GM18868 (cell line): ENCODE measurements at regions not wholly inside any gene's neighbourhood (a gene's known extent, or its start where the extent isn't known, plus 50 kb on each side); places are given as distances from the start of the nearest gene placed in this dataset.
"Not testable (repeated sequence)": the region's sequence is repeated elsewhere in the genome, so short reads cannot be mapped to it uniquely, and the experiment has no call there.

ENCODE experiments used
- ATAC-seq: cut with Tn5 transposase; IDR thresholded peaks from one replicate; pipeline ENCODE4 v1.9.1; 2021; ENCODE audit warnings: mild to moderate bottlenecking, moderate library complexity; ENCODE audit not compliant: unreplicated experiment

DNA sequence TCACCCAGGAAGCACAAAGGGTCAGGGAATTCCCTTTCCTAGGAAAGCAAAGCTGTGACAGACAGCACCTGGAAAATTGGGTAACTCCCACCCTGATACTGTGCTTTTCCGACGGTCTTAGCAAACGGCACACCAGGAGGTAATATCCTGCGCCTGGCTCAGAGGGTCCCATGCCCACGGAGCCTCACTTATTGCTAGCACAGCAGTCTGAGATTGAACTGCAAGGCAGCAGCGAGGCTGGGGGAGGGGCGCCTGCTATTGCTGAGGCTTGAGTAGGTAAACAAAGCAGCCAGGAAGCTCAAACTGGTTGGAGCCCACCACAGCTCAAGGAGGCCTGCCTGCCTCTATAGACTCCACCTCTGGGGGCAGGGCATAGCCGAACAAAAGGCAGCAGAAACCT, 1697.1 kb upstream of the C9orf72 start:
- ATAC-seq: not testable (repeated sequence)

DNA sequence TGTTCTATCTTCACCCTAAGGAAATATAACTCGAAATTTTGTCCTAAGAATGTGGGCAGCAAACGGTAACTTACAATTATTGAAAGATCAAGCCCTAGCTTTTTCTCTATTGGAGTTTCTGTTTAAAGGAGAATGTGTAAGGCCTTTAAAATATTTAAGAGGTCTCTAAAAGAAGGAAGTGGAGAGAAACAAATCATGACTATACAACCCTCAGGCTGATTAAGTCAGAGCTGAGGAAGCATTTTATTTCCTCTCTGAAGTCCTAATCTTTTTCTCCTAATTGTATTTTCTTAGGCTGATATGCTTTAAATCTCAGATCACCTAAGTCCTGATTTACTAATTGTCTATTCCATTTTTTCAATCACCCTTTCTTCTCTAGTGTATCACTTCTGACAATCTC, 1708.8 kb upstream of the C9orf72 start:
- ATAC-seq: no peak

DNA sequence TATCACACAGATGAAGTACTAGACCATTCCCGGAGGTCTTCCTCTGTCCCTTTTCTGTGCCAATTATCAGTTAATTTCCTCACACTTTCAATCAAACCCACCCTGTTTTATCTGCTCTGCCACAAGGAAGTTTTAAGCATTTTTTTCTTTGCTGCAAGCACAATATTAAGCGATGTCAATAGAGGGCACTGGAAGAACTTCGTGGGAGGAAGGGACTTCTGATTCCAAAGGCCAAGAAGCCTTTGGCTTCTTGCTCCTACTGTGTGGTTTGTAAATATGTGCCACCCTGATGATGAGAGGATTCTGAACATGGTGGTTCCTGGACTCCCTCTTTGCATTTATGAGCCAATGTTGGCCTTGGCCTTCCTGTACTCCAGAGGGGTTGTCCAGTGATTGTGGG, 1712.5 kb upstream of the C9orf72 start:
- ATAC-seq: no peak

DNA sequence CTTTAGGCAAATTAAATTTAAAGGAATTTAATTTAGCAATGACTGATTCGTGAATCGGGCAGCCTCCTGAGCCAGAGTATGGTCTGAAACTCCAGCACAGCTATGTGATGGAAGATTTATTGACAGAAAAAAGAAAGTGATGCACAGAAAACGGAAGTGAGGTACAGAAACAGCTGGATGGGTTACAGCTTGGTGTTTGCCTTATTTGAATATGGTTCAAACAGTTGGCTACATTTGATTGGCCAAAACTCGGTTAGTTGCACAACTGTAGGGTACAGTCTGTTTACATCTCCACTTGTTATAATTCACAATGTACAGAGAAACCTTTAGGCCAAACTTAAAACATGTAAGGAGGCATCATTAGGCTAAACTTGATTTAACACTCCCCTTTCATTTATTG, 1716.1 kb upstream of the C9orf72 start:
- ATAC-seq: no peak

DNA sequence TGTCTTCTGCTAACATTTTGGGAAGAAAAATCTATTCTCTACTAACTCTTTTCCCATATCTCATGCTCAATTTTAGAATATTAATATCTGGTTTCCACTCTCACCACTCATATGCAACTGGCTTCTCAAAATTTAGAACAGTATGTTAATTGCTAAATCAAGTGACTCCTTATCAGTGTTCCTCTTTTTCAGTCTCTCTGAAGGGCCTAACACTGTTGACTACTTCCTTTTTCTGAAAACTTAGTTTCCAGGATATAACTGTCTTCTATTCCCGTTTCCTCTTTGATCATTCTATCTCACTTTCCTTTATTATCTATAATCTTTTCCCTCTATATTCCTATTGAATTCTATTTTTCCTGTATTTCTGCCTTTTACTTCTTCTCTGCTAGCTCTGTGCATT, 1717.2 kb upstream of the C9orf72 start:
- ATAC-seq: no peak

DNA sequence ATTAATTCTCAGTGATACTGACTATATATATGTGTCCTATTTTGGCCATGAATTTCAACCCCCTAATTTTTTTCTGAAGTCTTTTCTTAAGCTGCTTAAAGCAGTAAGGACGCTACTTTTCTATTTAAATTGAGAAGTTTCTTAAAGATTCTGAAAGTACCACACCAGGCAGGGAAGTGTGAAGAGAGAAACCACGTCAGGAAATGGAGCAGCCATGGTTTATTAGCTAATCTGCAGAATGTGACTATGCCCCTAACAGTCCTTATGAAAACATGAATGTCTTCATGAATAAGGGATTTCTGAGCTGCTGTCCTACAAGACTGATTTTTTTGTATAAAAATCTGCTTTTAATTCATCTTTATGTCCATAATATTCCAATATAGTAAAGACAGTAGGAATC, 1724.3 kb upstream of the C9orf72 start:
- no peak for ATAC-seq

DNA sequence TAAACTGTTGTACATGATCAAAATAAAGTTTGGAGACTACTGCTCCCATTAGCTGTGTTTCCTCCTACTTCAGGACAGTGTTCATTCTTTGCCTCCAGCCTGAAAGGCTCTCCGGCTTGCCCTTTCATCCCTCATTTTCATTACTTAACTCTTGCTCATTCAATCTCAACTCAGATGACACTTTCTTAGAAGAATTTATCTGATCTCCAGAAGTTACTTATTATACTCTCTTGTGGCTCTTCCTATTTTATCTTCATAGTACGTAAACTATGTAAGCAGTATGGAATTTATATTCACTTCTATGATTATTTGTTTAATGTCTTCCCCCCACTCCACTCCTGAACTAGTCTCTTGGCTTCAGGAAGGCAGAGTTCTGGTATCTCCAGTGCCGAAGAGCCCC, 1737.9 kb upstream of the C9orf72 start:
- no peak for ATAC-seq

DNA sequence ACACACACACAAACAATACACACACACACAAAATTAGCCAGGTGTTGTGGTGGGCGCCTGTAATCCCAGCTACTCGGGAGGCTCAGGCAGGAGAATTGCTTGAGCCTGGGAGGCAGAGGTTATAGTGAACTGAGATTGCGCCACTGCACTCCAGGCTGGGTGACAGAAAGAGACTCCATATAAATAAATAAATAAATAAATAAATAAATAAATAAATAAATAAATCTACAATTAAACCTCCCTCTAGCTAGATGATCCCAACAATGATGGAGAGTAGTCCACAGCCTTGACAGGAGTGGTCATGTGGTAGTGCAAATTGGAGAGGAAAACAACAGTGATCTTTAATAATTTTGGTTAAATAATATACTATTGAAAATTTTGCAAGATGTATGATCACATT, 1739.0 kb upstream of the C9orf72 start:
- no peak for ATAC-seq

DNA sequence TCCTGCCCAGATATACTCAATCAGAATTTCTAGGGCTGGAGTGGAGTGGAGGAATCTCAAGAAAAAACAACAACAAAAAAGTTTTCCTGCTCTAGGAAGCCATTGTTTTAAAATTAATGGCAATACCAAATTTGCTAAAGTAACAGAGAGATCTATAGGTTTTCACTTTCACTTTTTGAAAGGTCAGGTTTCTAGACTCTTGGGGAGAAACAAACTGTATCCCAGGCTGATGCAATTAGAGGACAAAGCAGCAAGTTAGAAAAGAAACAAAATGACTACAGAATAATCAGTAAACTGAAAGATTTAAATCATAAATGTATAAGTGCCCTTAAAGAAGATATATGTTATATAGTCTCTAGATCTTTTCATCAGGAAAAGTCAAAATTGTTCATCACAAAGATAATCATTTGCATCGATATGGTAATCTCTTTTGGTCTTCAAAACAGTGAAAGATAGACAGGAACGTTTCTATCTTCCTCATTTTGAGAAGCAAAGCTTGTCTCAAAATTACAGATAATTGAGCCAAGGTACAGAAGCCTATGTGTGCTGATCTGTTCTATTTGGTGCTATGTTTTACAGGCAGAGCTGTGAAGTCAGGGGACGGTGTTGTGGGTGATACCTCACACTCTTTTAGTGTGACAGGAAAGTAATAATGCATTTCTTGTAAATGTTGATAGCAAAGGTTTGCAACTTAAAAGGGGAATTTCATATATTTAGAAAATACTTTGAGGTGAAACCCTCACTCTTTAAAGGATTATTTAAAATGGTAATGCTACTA, 1746.6 kb upstream of the C9orf72 start:
- ATAC-seq: peak; percentile 49

DNA sequence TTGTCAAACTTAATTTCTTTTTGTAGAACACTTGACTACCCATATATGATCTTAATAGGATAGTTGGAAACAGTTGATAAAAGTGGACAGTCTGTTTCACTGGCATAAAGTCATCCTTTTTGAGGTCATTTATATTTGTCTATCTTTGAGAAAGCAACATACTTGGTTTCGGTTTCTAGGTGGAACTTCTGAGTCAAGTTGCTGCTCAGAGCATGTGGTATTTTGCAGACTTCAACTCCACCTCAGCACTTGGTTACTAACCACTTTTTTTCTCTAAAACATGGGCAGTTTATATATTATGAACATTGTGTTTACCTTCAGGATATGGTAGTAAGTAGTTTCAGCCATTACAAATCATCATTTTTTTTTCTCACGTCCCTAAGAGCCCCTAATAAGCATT, 1749.0 kb upstream of the C9orf72 start:
- peak; percentile 89 for ATAC-seq

DNA sequence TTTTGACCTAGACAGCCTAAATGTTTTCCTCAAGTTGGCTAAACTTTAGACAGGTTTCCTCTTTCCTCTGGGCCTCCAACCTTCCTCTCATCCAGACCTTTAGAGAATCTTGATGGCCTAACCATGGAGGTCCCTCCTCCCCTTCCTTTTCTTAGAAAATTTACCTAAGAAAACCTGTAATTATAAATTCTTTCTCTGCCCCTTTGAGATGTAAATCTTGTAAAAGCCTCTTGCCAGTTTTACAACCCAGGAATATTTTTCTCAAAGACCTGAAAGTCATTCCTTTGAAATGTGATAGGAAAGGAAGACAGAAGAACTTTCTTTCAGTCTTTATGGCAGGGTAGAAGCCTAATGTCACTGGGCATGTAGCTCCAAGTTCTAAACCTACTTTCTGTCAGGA, 1752.6 kb upstream of the C9orf72 start:
- no peak for ATAC-seq

DNA sequence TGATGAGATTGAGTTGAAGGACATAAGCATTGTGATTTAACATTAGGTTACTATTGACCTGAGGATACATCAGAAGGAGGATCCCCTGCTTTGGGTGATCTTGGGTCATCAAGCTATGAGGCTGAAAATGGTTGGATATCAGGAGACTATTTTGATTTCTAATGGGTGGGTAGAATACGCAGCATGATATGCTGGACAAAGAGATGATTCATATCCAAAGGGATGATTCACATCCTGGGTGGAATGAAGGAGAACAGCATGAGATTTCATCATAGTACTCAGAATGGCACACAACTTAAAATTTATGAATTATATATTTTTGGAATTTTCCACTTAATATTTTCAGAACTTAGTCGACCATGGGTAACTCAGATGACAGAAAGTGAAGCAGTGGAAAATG, 1759.5 kb upstream of the C9orf72 start:
- no peak for ATAC-seq

DNA sequence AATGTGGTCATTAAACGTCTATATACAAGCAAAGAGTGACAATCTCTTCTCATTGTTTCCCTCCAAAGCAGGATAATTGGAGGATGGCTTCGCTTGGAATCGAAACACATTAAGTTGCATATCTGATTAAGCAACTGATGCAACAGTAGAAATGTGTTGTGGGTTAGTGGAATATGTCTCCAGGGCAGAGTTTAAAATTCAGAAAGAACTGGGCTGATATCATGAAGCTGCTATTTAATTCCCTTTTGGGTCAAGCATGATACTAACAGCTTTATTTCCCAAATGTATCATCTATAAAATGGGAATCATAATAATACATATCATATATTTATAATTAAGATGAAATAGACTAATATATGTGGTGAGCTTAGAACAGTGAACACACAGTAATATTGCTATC, 1763.0 kb upstream of the C9orf72 start:
- no peak for ATAC-seq

DNA sequence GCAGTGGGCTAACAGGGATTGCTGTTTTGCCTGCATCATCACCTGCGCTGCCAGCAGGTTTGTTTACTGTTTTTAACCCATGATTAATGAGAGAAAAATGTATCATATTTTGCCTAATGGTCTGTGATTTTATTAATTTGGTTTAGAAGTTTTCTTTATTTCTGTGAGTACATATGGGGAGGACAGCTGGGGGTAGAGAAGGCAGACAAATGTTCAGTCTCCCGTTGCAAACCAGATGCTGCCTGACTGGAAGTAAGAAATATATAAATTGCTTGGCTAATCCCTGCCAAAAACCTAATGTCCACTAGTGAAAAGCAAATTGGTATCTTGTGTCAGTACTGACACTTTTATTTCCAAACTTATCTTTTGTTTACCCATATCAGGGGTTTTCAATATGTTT, 1766.1 kb upstream of the C9orf72 start:
- no peak for ATAC-seq

DNA sequence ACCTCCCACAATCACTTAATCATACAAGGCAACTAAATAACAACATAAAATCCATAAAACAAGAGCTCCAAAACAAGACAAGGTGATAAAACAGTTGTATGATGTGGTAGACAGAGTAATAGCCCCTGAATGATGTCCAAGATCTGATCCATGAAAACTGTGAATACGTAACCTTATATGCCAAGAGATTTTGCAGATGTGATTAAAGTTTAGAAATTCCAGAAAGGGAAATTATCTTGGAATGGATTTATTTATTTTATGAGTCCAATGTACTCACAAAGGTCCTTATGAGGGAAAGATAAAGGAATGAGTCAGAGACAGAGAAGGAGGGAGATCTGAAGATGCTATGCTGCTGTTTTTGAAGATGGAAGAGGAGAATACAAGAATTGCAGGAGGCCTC, 1775.7 kb upstream of the C9orf72 start:
- ATAC-seq: no peak

DNA sequence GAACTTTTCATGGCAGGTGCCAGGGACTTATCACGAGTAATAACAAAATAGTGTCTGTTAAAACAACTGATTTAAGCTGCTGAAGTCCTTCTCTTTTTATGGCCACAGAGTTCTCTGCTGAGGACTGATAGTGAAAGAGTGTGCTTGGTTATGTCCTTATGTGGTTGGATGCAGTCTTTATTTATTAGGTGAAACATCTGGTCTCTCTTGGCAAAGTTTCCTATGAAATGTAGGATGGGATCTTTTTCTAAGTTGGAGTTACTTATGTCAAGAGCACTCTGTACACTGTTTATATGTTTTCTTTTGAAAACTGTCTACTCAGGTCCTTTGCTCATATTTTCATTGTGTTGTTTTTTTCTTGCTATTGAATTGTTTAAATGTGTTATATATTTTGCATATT, 1816.1 kb upstream of the C9orf72 start:
- no peak for ATAC-seq

DNA sequence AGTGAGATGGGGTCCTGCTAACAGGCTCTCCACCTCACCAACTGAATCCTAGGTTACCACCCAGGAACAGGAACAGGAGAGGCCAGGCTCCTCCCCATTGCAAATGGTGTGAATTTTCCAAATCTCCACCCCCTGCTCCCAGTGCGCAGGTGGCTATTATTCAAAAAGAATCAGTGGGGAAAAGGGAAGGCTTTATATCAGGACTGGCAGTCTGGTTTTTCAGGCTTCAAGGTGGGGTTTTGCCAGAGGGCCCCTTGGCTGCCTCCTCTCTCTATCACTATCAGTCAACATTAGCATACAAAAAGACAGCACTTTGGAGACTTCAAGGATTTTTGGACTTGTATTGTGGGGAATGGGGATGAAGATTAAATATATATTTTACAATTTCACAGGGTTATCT, 1817.6 kb upstream of the C9orf72 start:
- no peak for ATAC-seq

DNA sequence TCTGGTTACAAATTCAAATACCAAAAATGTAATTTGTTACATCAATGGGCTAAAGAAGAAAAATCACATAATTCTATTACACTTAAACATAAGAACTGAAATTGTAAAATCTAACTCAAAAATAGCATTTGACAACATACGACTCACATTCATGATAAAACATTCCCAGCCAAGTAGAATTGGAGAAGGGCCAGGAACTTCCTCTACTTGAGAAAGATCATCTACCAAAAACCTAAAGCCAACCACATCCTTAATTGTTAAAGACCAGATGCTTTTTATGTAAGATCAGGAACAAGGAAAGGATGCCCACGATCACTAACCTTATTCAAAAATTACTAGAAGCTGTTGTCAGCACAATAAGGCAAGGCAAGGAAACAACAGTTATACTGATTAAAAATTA, 1819.8 kb upstream of the C9orf72 start:
- ATAC-seq: no peak

DNA sequence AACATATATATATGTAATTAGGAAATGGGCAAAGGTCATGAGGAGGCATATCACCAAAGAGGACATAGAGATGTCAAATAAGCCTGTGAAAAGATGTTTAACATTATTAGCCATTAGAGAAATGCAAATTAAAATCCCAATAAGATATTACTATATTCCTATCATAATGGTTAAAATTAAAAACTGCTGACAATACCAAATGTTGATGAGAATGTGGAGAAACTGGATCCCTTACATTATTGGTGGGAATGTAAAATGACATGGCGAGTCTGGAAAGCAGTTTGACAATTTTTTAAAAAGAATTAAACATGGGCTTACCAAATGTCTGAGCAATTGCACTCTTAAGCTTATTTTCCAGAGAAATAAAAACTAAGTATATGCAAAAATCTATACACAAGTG, 1821.6 kb upstream of the C9orf72 start:
- ATAC-seq: no peak

DNA sequence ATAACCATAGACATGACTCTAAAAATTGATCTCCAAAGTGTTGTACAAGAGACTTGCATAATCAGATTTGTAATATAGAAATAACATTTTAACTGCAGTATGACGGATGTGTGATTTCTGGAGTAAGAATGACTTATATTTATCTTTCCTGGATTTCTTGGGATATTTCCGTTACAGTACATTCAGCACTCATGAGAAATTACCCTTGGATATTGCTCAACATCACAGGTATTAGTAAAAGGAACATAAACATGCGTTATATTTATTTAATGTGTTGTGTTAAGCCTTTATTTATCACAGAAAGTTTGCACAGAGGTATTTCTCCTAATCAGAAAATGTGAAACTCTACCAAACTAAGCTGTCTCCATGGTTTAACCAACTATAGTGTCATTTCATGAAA, 1823.9 kb upstream of the C9orf72 start:
- ATAC-seq: no peak

DNA sequence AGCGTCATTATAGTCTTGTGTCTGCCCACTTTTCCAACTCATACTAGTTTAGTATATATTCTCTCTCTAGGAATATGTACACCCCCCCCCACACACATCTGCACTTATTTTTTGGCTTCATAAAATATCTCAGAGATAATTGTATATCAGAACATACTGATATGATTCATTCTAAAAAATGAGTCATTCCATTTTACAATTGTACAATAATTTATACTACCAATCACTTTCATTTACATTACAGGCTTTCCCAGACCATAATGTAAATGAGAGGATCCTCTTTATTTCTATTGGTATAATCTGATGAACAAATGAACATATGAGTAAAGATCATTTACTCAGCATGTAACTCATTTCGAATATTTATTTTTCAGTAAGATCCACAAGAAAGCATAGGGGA, 1842.9 kb upstream of the C9orf72 start:
- ATAC-seq: no peak

DNA sequence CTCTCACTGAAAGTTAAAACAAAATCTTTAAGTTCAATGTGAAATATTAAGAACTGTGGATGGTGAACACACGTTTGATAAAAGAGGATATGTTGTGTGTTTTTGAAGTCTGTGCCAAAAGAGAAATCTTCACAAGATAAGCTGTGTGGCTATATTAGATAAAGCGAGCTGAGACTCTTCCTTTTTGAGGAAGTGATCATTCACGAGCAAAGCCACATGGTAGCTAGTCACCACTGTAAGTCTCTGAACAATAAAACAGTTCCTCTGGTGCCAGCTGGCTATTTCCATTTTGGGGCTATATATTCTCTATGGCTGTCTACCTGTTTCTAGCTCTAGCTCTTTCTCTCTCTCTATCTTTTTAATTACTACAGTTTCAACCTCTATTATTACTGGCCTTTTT, 1849.2 kb upstream of the C9orf72 start:
- ATAC-seq: peak; percentile 87

DNA sequence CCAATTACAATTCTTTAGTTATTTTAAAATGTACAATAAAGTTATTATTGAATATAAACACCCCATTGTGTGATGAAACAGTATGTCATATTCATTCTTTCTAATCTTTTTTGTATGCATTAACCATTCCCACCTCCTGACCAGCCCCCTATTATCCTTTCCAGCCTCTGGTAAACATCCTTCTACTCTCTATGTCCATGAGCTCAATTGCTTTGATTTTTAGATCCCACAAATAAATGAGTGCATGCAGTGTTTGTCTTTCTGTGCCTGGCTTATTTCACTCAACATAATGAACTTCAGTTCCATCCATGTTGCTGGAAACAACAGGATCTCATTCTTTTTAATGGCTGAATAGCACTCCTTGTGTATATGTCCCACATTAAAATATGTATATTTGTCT, 1858.9 kb upstream of the C9orf72 start:
- no peak for ATAC-seq
